ENCODE measurements at regions not wholly inside any gene's neighbourhood (a gene's known extent, or its start where the extent isn't known, plus 50 kb on each side); places are given as distances from the start of the nearest gene placed in this dataset.
"Not testable (repeated sequence)": the region's sequence is repeated elsewhere in the genome, so short reads cannot be mapped to it uniquely, and the experiment has no call there.

DNA sequence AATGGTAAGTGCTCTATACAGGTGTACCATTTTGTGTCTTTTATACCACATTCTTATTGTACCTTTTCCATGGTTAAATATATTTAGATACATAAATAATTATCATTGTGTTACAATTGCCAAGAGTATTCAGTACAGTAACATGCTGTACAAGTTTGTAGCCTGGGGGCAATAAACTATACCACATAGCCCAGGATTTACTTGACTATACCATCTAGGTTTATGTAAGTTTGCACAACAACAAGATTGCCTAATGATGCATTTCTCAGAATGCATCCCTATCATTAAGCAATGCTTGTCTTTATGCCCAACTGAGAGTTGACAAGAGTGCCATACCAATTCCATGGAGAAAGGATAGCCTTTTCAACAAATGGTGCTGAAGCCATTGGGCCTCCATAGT lies 136.7 kb upstream of the PJA2 start:
- H3K4me1 ChIP-seq (ENCODE audit: control insufficient read depth, extremely low read depth, insufficient read depth, low read length) = no peaks in the 10 kb centered on the region
- intact Hi-C loops (cut with micrococcal nuclease) (no loop called here), dilution Hi-C loops (cut with MboI; ENCODE audit: extremely low pct_ligation_motif_present, low sequenced_read_pairs) (no loop called here)
- DNase-seq (ENCODE audit: low read depth, low spot score) (no peak), FAIRE-seq (no peak)
- TF ChIP-seq EZH2 (IDR thresholded peaks at IDR 0.05; ENCODE audit: borderline replicate concordance, low read depth, low read length, severe bottlenecking) (no peak), POLR2AphosphoS5 (IDR thresholded peaks at IDR 0.05; ENCODE audit: insufficient read depth, low read depth, low read length) (no peak), FOS (IDR thresholded peaks at IDR 0.05; ENCODE audit: borderline replicate concordance, insufficient read depth, low read length) (no peak), GATA2 (IDR thresholded peaks at IDR 0.05; ENCODE audit: insufficient read depth, insufficient read length, low read depth, low read length) (no peak), CTCF (IDR thresholded peaks at IDR 0.05; ENCODE audit: extremely low read depth in 1 of 2, insufficient read depth in 1 of 2, low read depth in 1 of 2, low read length in 2 of 2) (no peak)
- BruUV-seq (replicated peaks) = no TSS peak
- no peaks in the 10 kb centered on the region for H3K27me3 ChIP-seq (ENCODE audit: control insufficient read depth in 2 of 2, insufficient read depth in 2 of 2, low read length in 2 of 2)
- POLR2A ChIA-PET = no interaction called here
- no peaks in the 10 kb centered on the region for H3K9me1 ChIP-seq (replicated peaks; ENCODE audit: control insufficient read depth, extremely low read depth, insufficient read depth, low read length)
- H3K9ac ChIP-seq (replicated peaks; ENCODE audit: extremely low read depth, insufficient read depth, low read length) = no peak overlapping the region
- H2AFZ ChIP-seq (ENCODE audit: low read depth, low read length) = no peak overlapping the region
- H3K4me2 ChIP-seq (ENCODE audit: insufficient read depth, low read length) = no peak overlapping the region
- H3K36me3 ChIP-seq (ENCODE audit: control insufficient read depth in 2 of 2, extremely low read depth in 1 of 2, insufficient read depth in 2 of 2, low read length in 2 of 2) = no peaks in the 10 kb centered on the region
- H3K9me3 ChIP-seq (replicated peaks; ENCODE audit: control insufficient read depth, insufficient read depth, low read length) = no peaks in the 10 kb centered on the region
- no peak overlapping the region for H3K4me3 ChIP-seq (replicated peaks in 1 of 3; ENCODE audit: insufficient read depth in 1 of 3, low read depth in 1 of 3, low read length in 3 of 3)
- CTCF ChIA-PET = no interaction called here
- H3K79me2 ChIP-seq (ENCODE audit: control insufficient read depth, insufficient read depth, low read length) = no peaks in the 10 kb centered on the region
- no peak overlapping the region for H3K27ac ChIP-seq (ENCODE audit: insufficient read depth, low read depth, low read length)
- H4K20me1 ChIP-seq (replicated peaks; ENCODE audit: control insufficient read depth, extremely low read depth, insufficient read depth, low read length) = no peaks in the 10 kb centered on the region

- H3K9me3 ChIP-seq (replicated peaks; ENCODE audit: control insufficient read depth, insufficient read depth, low read length); H2AFZ ChIP-seq (ENCODE audit: low read depth, low read length); H3K27me3 ChIP-seq (ENCODE audit: control insufficient read depth in 2 of 2, insufficient read depth in 2 of 2, low read length in 2 of 2); dilution Hi-C loops (cut with MboI; ENCODE audit: extremely low pct_ligation_motif_present, low sequenced_read_pairs); H3K4me2 ChIP-seq (ENCODE audit: insufficient read depth, low read length); H3K4me3 ChIP-seq (replicated peaks in 1 of 3; ENCODE audit: insufficient read depth in 1 of 3, low read depth in 1 of 3, low read length in 3 of 3); CTCF ChIA-PET; H3K36me3 ChIP-seq (ENCODE audit: control insufficient read depth in 2 of 2, extremely low read depth in 1 of 2, insufficient read depth in 2 of 2, low read length in 2 of 2); H3K27ac ChIP-seq (ENCODE audit: insufficient read depth, low read depth, low read length); H3K4me1 ChIP-seq (ENCODE audit: control insufficient read depth, extremely low read depth, insufficient read depth, low read length); H3K79me2 ChIP-seq (ENCODE audit: control insufficient read depth, insufficient read depth, low read length); FAIRE-seq; intact Hi-C loops (cut with micrococcal nuclease); H3K9ac ChIP-seq (replicated peaks; ENCODE audit: extremely low read depth, insufficient read depth, low read length); H4K20me1 ChIP-seq (replicated peaks; ENCODE audit: control insufficient read depth, extremely low read depth, insufficient read depth, low read length); POLR2A ChIA-PET; H3K9me1 ChIP-seq (replicated peaks; ENCODE audit: control insufficient read depth, extremely low read depth, insufficient read depth, low read length); BruUV-seq (replicated peaks); DNase-seq (ENCODE audit: low read depth, low spot score): not testable (repeated sequence)
These were observed 135.1 kb upstream of the PJA2 start for GRCh38 chr5:109544873-109545272.

DNA sequence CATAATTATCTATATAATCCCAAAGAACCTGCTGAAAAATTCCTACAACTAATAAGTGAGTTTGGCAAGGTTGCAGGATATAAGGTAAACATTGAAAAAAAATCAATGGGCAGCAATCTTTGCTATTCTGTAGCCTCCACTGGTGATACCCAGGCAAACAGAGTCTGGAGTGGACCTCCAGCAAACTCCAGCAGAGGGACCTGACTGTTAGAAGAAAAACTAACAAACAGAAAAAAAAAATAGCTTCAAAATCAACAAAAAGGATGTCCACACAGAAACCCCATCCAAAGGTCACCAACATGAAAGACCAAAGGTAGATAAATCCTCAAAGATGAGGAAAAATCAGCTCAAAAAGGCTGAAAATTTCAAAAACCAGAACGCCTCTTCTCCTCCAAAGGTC lies 128.9 kb upstream of the PJA2 start:
- H3K9ac ChIP-seq (replicated peaks; ENCODE audit: extremely low read depth, insufficient read depth, low read length); BruUV-seq (replicated peaks); H3K79me2 ChIP-seq (ENCODE audit: control insufficient read depth, insufficient read depth, low read length); POLR2A ChIA-PET; FAIRE-seq; H3K36me3 ChIP-seq (ENCODE audit: control insufficient read depth in 2 of 2, extremely low read depth in 1 of 2, insufficient read depth in 2 of 2, low read length in 2 of 2); H3K4me2 ChIP-seq (ENCODE audit: insufficient read depth, low read length); intact Hi-C loops (cut with micrococcal nuclease); DNase-seq (ENCODE audit: low read depth, low spot score); H2AFZ ChIP-seq (ENCODE audit: low read depth, low read length); H3K27ac ChIP-seq (ENCODE audit: insufficient read depth, low read depth, low read length); H3K27me3 ChIP-seq (ENCODE audit: control insufficient read depth in 2 of 2, insufficient read depth in 2 of 2, low read length in 2 of 2); H4K20me1 ChIP-seq (replicated peaks; ENCODE audit: control insufficient read depth, extremely low read depth, insufficient read depth, low read length); H3K9me1 ChIP-seq (replicated peaks; ENCODE audit: control insufficient read depth, extremely low read depth, insufficient read depth, low read length); H3K4me1 ChIP-seq (ENCODE audit: control insufficient read depth, extremely low read depth, insufficient read depth, low read length); dilution Hi-C loops (cut with MboI; ENCODE audit: extremely low pct_ligation_motif_present, low sequenced_read_pairs); H3K9me3 ChIP-seq (replicated peaks; ENCODE audit: control insufficient read depth, insufficient read depth, low read length); H3K4me3 ChIP-seq (replicated peaks in 1 of 3; ENCODE audit: insufficient read depth in 1 of 3, low read depth in 1 of 3, low read length in 3 of 3): not testable (repeated sequence)
- CTCF ChIA-PET = interaction anchor here (1.0 kb wide), 1 partner anchor 1086 kb away, joined by 3 read pairs; no protein-coding TSS in a partner anchor
